ENCODE measurements at regions not wholly inside any gene's neighbourhood (a gene's known extent, or its start where the extent isn't known, plus 50 kb on each side); places are given as distances from the start of the nearest gene placed in this dataset.

- DNase-seq (ENCODE audit: low spot score): no peak
Observed at GRCh38 chr1:101706366-101706765, 290.4 kb downstream of the OLFM3 start.

GRCh38 chr1:101709721-101710120 lies 287.0 kb downstream of the OLFM3 start:
- DNase-seq (ENCODE audit: low spot score): no peak

- no peak for DNase-seq (ENCODE audit: low spot score)
Observed at GRCh38 chr1:101713760-101714159, 283.0 kb downstream of the OLFM3 start.

GRCh38 chr1:101723415-101723814 lies 273.3 kb downstream of the OLFM3 start:
- no peak for DNase-seq (ENCODE audit: low spot score)

- DNase-seq (ENCODE audit: low spot score): no peak
Observed at GRCh38 chr1:101728029-101728428, 268.7 kb downstream of the OLFM3 start.

GRCh38 chr1:101730559-101730958 lies 266.2 kb downstream of the OLFM3 start:
- DNase-seq (ENCODE audit: low spot score): no peak

- DNase-seq (ENCODE audit: low spot score): no peak
Observed at GRCh38 chr1:101732261-101732660, 264.5 kb downstream of the OLFM3 start.

- DNase-seq (ENCODE audit: low spot score): no peak
Observed at GRCh38 chr1:101733340-101733739, 263.4 kb downstream of the OLFM3 start.

GRCh38 chr1:101738475-101738874 lies 258.3 kb downstream of the OLFM3 start:
- DNase-seq (ENCODE audit: low spot score): no peak

GRCh38 chr1:101739146-101739545 lies 257.6 kb downstream of the OLFM3 start:
- DNase-seq (ENCODE audit: low spot score): no peak

GRCh38 chr1:101739826-101740330 lies 256.8 kb downstream of the OLFM3 start:
- DNase-seq (ENCODE audit: low spot score): no peak

GRCh38 chr1:101741910-101742309 lies 254.8 kb downstream of the OLFM3 start:
- DNase-seq (ENCODE audit: low spot score): no peak

- DNase-seq (ENCODE audit: low spot score): no peak
Observed at GRCh38 chr1:101742509-101742908, 254.2 kb downstream of the OLFM3 start.

- no peak for DNase-seq (ENCODE audit: low spot score)
Observed at GRCh38 chr1:101745551-101746270, 251.0 kb downstream of the OLFM3 start.

GRCh38 chr1:101748077-101748476 lies 248.6 kb downstream of the OLFM3 start:
- DNase-seq (ENCODE audit: low spot score): no peak

Measured in ureter (tissue), 1 donor.